ENCODE measurements at regions not wholly inside any gene's neighbourhood (a gene's known extent, or its start where the extent isn't known, plus 50 kb on each side); places are given as distances from the start of the nearest gene placed in this dataset.

DNA sequence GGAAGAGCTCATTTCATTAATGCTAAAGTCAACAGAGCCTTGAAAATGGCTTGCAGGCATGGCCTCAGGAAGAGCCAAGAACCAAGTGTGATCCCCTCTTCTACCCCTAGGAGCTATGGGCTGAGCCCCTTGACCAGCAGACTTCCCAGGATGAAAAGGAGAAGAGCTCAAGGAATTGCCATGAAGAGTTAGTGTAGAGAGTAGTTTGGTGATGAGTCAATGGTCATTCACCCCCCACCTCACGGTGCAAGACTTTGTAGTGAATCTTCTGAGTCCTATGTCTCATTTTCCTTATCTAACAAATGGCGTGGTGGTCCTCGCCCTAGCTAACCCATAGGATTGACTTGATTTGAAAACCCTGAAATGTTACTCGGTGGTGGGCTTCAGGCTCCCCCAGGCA is 422.4 kb upstream of the CADM1 start:
- DNase-seq: no peak
- Histone ChIP-seq H3F3A (replicated peaks; ENCODE audit: insufficient read depth) (no peaks in the 10 kb centered on the region), H3K4me3 (ENCODE audit: low read depth in 2 of 2, low read length in 1 of 2) (no peak overlapping the region), H3K9me2 (no peaks in the 10 kb centered on the region), H3K79me2 (ENCODE audit: insufficient read depth) (no peaks in the 10 kb centered on the region), H4K20me1 (ENCODE audit: insufficient read depth) (no peaks in the 10 kb centered on the region), H3K9me3 (no peaks in the 10 kb centered on the region), H3K4me1 (ENCODE audit: control insufficient read depth in 1 of 2, insufficient read depth in 2 of 2, low read depth in 1 of 2, low read length in 1 of 2) (peaks cover 0 to 31% of the 10 kb centered on the region in 2 experiments; a peak in 2 of 4 replicates), H3K36me3 (replicated peaks in 1 of 2; ENCODE audit: control insufficient read depth in 1 of 2, insufficient read depth in 2 of 2, low read length in 1 of 2) (no peaks in the 10 kb centered on the region), H2AFZ (ENCODE audit: low read depth) (no peak overlapping the region), H3K4me2 (no peak overlapping the region), H3K27me3 (ENCODE audit: insufficient read depth) (no peaks in the 10 kb centered on the region), H3K27ac (ENCODE audit: low read depth in 2 of 2, low read length in 1 of 2) (no peak overlapping the region), H3K9ac (no peak overlapping the region)
- POLR2A ChIA-PET: no interaction called here
- TF ChIP-seq, protein P1, sequence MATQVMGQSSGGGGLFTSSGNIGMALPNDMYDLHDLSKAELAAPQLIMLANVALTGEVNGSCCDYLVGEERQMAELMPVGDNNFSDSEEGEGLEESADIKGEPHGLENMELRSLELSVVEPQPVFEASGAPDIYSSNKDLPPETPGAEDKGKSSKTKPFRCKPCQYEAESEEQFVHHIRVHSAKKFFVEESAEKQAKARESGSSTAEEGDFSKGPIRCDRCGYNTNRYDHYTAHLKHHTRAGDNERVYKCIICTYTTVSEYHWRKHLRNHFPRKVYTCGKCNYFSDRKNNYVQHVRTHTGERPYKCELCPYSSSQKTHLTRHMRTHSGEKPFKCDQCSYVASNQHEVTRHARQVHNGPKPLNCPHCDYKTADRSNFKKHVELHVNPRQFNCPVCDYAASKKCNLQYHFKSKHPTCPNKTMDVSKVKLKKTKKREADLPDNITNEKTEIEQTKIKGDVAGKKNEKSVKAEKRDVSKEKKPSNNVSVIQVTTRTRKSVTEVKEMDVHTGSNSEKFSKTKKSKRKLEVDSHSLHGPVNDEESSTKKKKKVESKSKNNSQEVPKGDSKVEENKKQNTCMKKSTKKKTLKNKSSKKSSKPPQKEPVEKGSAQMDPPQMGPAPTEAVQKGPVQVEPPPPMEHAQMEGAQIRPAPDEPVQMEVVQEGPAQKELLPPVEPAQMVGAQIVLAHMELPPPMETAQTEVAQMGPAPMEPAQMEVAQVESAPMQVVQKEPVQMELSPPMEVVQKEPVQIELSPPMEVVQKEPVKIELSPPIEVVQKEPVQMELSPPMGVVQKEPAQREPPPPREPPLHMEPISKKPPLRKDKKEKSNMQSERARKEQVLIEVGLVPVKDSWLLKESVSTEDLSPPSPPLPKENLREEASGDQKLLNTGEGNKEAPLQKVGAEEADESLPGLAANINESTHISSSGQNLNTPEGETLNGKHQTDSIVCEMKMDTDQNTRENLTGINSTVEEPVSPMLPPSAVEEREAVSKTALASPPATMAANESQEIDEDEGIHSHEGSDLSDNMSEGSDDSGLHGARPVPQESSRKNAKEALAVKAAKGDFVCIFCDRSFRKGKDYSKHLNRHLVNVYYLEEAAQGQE (IDR thresholded peaks at IDR 0.05; ENCODE audit: low read depth, low read length): no peak
- no peak for TF ChIP-seq FOSL2 (IDR thresholded peaks at IDR 0.05; ENCODE audit: borderline replicate concordance, low read depth)
- TF ChIP-seq POLR2AphosphoS5 (IDR thresholded peaks at IDR 0.05; ENCODE audit: low read depth, low read length): no peak
- TF ChIP-seq, protein P2, sequence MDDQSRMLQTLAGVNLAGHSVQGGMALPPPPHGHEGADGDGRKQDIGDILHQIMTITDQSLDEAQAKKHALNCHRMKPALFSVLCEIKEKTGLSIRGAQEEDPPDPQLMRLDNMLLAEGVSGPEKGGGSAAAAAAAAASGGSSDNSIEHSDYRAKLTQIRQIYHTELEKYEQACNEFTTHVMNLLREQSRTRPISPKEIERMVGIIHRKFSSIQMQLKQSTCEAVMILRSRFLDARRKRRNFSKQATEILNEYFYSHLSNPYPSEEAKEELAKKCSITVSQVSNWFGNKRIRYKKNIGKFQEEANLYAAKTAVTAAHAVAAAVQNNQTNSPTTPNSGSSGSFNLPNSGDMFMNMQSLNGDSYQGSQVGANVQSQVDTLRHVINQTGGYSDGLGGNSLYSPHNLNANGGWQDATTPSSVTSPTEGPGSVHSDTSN (IDR thresholded peaks at IDR 0.05): no peak
- TF ChIP-seq RFX5 (IDR thresholded peaks at IDR 0.05; ENCODE audit: low read length): no peak
- TF ChIP-seq, protein P3, sequence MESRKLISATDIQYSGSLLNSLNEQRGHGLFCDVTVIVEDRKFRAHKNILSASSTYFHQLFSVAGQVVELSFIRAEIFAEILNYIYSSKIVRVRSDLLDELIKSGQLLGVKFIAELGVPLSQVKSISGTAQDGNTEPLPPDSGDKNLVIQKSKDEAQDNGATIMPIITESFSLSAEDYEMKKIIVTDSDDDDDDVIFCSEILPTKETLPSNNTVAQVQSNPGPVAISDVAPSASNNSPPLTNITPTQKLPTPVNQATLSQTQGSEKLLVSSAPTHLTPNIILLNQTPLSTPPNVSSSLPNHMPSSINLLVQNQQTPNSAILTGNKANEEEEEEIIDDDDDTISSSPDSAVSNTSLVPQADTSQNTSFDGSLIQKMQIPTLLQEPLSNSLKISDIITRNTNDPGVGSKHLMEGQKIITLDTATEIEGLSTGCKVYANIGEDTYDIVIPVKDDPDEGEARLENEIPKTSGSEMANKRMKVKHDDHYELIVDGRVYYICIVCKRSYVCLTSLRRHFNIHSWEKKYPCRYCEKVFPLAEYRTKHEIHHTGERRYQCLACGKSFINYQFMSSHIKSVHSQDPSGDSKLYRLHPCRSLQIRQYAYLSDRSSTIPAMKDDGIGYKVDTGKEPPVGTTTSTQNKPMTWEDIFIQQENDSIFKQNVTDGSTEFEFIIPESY (IDR thresholded peaks at IDR 0.05; ENCODE audit: borderline replicate concordance, low read depth): no peak
- TF ChIP-seq YY1 (IDR thresholded peaks at IDR 0.05; ENCODE audit: low read depth): no peak
- TF ChIP-seq, protein P4, sequence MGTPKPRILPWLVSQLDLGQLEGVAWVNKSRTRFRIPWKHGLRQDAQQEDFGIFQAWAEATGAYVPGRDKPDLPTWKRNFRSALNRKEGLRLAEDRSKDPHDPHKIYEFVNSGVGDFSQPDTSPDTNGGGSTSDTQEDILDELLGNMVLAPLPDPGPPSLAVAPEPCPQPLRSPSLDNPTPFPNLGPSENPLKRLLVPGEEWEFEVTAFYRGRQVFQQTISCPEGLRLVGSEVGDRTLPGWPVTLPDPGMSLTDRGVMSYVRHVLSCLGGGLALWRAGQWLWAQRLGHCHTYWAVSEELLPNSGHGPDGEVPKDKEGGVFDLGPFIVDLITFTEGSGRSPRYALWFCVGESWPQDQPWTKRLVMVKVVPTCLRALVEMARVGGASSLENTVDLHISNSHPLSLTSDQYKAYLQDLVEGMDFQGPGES (IDR thresholded peaks at IDR 0.05; ENCODE audit: low read depth, low read length): no peak
- no peak for TF ChIP-seq ELF1 (IDR thresholded peaks at IDR 0.05)
- no peak for TF ChIP-seq FOXJ3 (CRISPR knock-in tag; IDR thresholded peaks at IDR 0.05)
- no peak for TF ChIP-seq RAD21 (IDR thresholded peaks at IDR 0.05; ENCODE audit: low read length)
- TF ChIP-seq EZH2phosphoT487 (IDR thresholded peaks at IDR 0.05; ENCODE audit: borderline replicate concordance, low read depth): no peak
- no peak for TF ChIP-seq CHD2 (IDR thresholded peaks at IDR 0.05; ENCODE audit: low read length, partially characterized antibody)
- TF ChIP-seq SMC3 (IDR thresholded peaks at IDR 0.05; ENCODE audit: low read depth, low read length): no peak
- no peak for TF ChIP-seq NRF1 (IDR thresholded peaks at IDR 0.05; ENCODE audit: low read depth, low read length)
- CTCF ChIA-PET: interaction anchor here (1.0 to 2.8 kb wide), 3 partner anchors 9 to 15 kb away, joined by 3 to 16 read pairs (median 4); no protein-coding TSS in a partner anchor
- WGBS (ENCODE audit: low lambda C conversion rate): 62% methylated on average over 3 of the region's 4 CpGs

Measured in SK-N-SH (cell line).